ENCODE measurements at regions not wholly inside any gene's neighbourhood (a gene's known extent, or its start where the extent isn't known, plus 50 kb on each side); places are given as distances from the start of the nearest gene placed in this dataset.

- Histone ChIP-seq H3K27me3 (ENCODE audit: insufficient read depth, poor library complexity, severe bottlenecking) (no peaks in the 10 kb centered on the region), H3K27ac (ENCODE audit: poor library complexity, severe bottlenecking) (no peak overlapping the region)
Observed at GRCh38 chr6:4641461-4641860, 134.7 kb upstream of the CDYL start.

GRCh38 chr6:4640139-4640538, 136.1 kb upstream of the CDYL start:
- Histone ChIP-seq H3K9me3 (ENCODE audit: severe bottlenecking) (no peaks in the 10 kb centered on the region), H3K27me3 (ENCODE audit: insufficient read depth, poor library complexity, severe bottlenecking) (no peaks in the 10 kb centered on the region), H3K36me3 (ENCODE audit: low read depth) (no peaks in the 10 kb centered on the region), H3K4me3 (ENCODE audit: severe bottlenecking) (no peak overlapping the region), H3K4me1 (ENCODE audit: insufficient read depth, poor library complexity, severe bottlenecking) (peaks cover 18% of the 10 kb centered on the region), H3K27ac (ENCODE audit: poor library complexity, severe bottlenecking) (peak overlapping the region; percentile 34)
- no peak for TF ChIP-seq CTCF (IDR thresholded peaks at IDR 0.05; ENCODE audit: poor library complexity, severe bottlenecking)
- no peak for DNase-seq (ENCODE audit: low spot score)
- peak; percentile 84 for ATAC-seq (ENCODE audit: low read depth)

More at GRCh38 chr6:4641461-4641860, 134.7 kb upstream of the CDYL start:
- ATAC-seq (ENCODE audit: low read depth) (no peak), DNase-seq (ENCODE audit: low spot score) (no peak)
- Histone ChIP-seq H3K4me1 (ENCODE audit: insufficient read depth, poor library complexity, severe bottlenecking) (peaks cover 22% of the 10 kb centered on the region), H3K36me3 (ENCODE audit: low read depth) (no peaks in the 10 kb centered on the region), H3K9me3 (ENCODE audit: severe bottlenecking) (no peaks in the 10 kb centered on the region), H3K4me3 (ENCODE audit: severe bottlenecking) (no peak overlapping the region)
- no peak for TF ChIP-seq CTCF (IDR thresholded peaks at IDR 0.05; ENCODE audit: poor library complexity, severe bottlenecking)

- H3K27ac ChIP-seq (ENCODE audit: poor library complexity, severe bottlenecking) = no peak overlapping the region
- TF ChIP-seq CTCF (IDR thresholded peaks at IDR 0.05; ENCODE audit: poor library complexity, severe bottlenecking) = no peak
Observed at GRCh38 chr6:4638641-4639040, 137.6 kb upstream of the CDYL start.

DNA sequence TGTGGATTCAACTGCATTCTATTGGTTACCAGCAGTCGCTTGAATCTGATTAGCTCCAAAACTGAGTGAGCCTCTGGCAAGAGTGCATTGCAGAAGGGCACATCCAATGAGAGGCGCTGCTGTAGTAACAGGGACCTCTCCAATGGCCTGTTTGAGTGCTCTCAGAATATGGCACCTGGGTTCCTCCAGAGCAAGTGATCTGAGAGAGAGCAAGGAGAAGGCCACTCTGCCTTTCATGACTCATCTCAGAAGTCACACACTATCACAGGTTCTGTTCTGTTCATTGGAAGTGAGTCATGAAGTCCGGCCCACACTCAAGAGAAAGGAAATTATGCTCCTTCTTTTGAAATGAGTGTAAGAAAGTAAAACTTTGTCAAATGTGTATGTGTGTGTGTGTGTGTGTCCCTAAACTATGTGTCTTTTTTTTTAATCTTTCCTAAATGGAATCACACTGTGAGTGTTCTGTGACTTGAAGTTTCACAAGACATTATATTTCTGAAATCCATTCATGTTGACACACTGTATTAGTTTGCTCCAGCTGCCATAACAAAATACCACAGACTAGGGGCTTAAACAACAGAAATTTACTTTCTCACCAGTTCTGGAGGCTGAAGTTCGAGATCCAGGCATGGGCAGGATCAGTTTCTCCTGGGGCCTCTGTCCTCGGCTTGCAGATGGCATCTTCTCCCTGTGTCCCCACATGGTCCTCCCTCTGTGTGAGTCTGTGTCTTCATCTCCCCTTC, 138.3 kb upstream of the CDYL start:
- H3K27ac ChIP-seq (ENCODE audit: poor library complexity, severe bottlenecking) = peak overlapping the region; percentile 9
- H3K4me3 ChIP-seq (ENCODE audit: severe bottlenecking) = no peak overlapping the region
- no peak for TF ChIP-seq CTCF (IDR thresholded peaks at IDR 0.05; ENCODE audit: poor library complexity, severe bottlenecking)
- no peaks in the 10 kb centered on the region for H3K9me3 ChIP-seq (ENCODE audit: severe bottlenecking)
- peaks cover 15% of the 10 kb centered on the region for H3K4me1 ChIP-seq (ENCODE audit: insufficient read depth, poor library complexity, severe bottlenecking)
- no peaks in the 10 kb centered on the region for H3K27me3 ChIP-seq (ENCODE audit: insufficient read depth, poor library complexity, severe bottlenecking)
- ATAC-seq (ENCODE audit: low read depth) (peak; percentile 58; the same call in 2 of the 3 replicates), DNase-seq (ENCODE audit: low spot score) (no peak)
- H3K36me3 ChIP-seq (ENCODE audit: low read depth) = no peaks in the 10 kb centered on the region

More at GRCh38 chr6:4638641-4639040, 137.6 kb upstream of the CDYL start:
- H3K36me3 ChIP-seq (ENCODE audit: low read depth) = no peaks in the 10 kb centered on the region
- H3K4me1 ChIP-seq (ENCODE audit: insufficient read depth, poor library complexity, severe bottlenecking) = peaks cover 15% of the 10 kb centered on the region
- H3K9me3 ChIP-seq (ENCODE audit: severe bottlenecking) = no peaks in the 10 kb centered on the region
- no peak overlapping the region for H3K4me3 ChIP-seq (ENCODE audit: severe bottlenecking)
- no peak for DNase-seq (ENCODE audit: low spot score)
- ATAC-seq (ENCODE audit: low read depth) = no peak
- H3K27me3 ChIP-seq (ENCODE audit: insufficient read depth, poor library complexity, severe bottlenecking) = no peaks in the 10 kb centered on the region

GRCh38 chr6:4636881-4637224, 139.4 kb upstream of the CDYL start:
- no peaks in the 10 kb centered on the region for H3K27me3 ChIP-seq (ENCODE audit: insufficient read depth, poor library complexity, severe bottlenecking)
- no peak overlapping the region for H3K27ac ChIP-seq (ENCODE audit: poor library complexity, severe bottlenecking)
- H3K36me3 ChIP-seq (ENCODE audit: low read depth) = no peaks in the 10 kb centered on the region
- H3K4me3 ChIP-seq (ENCODE audit: severe bottlenecking) = no peak overlapping the region
- ATAC-seq (ENCODE audit: low read depth) (no peak), DNase-seq (ENCODE audit: low spot score) (no peak)
- H3K4me1 ChIP-seq (ENCODE audit: insufficient read depth, poor library complexity, severe bottlenecking) = peaks cover 15% of the 10 kb centered on the region
- TF ChIP-seq CTCF (IDR thresholded peaks at IDR 0.05; ENCODE audit: poor library complexity, severe bottlenecking) = no peak
- H3K9me3 ChIP-seq (ENCODE audit: severe bottlenecking) = no peaks in the 10 kb centered on the region

Data from RWPE2 (cell line).